ENCODE measurements at regions not wholly inside any gene's neighbourhood (a gene's known extent, or its start where the extent isn't known, plus 50 kb on each side); places are given as distances from the start of the nearest gene placed in this dataset.

DNA sequence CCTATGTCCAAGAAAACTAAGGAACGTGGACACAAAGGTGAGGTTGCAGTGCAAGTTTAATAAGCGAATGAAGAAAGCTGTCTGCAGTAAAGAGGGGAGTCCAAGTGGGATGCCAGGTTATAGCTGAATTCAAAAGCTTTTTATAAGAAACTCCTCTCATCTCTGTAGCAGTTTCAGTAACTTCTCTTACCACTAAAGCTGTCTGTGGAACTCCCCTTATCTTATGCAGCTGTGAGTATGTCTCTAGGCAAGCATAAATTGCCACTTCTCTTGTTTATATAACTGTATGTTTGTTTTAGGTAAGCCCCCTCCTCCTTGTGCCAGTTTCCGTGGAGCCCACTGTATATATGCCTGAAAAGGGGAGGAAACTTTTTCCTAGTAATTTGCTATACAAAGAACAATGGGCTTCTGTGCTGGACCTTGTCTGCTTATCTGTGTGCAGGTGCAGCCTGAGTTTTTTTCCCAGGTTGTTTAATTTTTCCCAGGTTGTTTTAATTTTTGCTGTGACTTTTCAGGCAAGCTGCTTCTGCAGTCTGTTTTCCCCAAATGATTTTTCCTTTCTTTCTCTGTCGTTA is 875.1 kb upstream of the EPHA6 start:
- DNase-seq (ENCODE audit: low read depth) = no peak

DNA sequence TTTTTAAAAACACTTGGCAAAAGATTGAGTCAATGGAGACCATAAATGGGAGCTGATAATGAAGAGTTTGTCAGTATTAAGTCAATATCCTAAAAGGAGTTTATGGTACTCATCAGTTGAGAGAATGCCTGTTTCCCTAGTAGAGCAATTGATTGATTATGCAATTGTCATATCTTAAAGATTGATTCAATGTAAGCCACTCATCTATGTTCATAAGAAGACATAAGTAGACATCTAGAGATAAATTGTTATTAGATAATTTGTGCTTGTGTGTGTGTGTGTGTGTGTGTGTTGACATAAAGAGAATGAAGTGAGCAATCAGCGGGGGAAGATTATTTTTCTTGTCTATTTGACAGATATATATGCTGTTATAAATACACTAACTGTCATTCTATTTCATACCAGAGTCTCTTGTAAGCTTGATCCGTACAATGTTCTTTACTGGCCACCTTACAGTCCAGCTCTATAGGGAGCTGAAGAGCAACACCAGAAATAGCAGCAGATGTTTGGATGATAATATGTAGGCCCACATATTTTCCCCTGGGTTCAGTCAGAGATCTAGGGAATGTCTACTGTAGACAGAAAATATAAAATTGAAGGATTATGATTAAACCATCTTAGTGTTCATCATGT is 848.6 kb upstream of the EPHA6 start:
- DNase-seq (ENCODE audit: low read depth) = no peak

DNA sequence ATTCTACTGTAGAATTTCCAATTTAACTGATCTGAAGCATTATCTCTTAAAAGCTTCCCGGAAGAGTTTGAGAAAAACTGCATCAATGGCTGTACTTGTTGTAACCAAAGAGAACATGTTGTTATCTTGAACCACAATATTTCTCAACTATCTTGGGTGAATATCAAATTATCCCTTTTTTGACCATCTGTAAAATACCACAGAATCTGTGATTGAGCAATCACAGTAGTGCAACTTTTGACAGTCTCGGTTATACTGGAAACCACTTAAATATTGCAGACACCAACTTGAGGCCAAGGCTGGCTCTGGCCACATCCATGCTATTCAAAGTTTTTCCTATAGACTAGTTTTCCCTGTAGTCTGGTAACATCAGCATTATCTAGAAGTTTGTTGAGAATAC is 842.8 kb upstream of the EPHA6 start:
- DNase-seq (ENCODE audit: low read depth) = no peak

DNA sequence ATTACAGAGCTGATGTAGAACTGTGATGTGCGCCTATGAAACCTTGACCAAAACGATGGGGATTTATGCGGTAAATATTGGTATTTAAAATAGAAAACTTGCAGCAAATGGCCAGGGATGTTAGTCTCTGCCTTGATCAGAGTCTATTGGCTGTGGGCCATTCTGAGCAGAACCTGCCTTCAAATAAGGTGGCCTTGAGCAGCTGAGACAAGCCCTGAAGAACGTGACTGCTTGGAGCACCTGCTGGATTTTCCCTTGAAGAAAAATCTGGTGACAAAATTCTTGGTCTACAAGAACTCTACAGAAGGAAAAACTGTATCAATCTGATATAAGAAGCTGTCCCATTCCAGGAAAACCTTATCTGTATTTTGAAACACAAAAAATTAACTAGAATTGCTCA is 820.1 kb upstream of the EPHA6 start:
- no peak for DNase-seq (ENCODE audit: low read depth)

DNA sequence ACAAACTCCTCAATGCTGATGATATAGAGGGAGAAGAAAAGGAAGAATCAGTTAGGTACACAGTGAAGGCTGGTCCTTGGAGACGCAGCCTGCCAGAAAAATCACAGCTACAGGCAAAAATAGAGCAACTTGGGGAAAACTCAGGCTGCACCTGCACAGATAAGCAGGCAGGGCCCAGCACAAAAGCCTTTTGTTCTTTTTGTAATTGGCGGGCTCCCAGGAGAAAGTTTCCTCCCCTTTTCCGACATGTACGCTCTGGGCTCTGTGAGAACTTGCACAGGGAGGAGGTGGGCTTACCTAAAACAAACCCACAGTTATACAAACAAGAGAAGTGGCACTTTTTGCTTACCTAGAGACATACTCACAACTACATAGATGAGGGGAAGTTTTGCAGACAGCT is 813.4 kb upstream of the EPHA6 start:
- no peak for DNase-seq (ENCODE audit: low read depth)

GRCh38 chr3:96007650-96008195 is 806.7 kb upstream of the EPHA6 start:
- DNase-seq (ENCODE audit: low read depth) = no peak

- no peak for DNase-seq (ENCODE audit: low read depth)
Measured at GRCh38 chr3:96012939-96013338, 801.5 kb upstream of the EPHA6 start.

GRCh38 chr3:96017556-96017955 is 796.8 kb upstream of the EPHA6 start:
- no peak for DNase-seq (ENCODE audit: low read depth)

- no peak for DNase-seq (ENCODE audit: low read depth)
Measured at GRCh38 chr3:96022676-96023075, 791.7 kb upstream of the EPHA6 start.

DNA sequence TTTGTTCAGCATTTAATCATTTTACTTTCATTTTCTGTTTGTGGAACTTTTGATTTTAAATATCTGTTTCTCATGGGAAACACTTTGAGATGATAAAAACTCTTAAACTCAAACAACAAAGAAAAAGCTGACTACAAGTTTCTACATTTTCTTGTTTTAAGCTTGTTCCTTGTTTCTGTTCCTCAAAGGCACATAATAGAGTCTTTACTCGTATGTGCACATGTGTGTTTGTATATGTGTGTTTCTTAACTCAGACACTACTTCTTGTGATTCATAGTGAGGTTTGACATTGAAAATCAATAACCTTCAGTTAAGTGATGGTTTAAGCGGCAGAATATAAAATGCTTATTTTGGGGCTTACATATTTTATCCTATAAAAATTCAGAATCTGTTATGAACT is 786.7 kb upstream of the EPHA6 start:
- no peak for DNase-seq (ENCODE audit: low read depth)

DNA sequence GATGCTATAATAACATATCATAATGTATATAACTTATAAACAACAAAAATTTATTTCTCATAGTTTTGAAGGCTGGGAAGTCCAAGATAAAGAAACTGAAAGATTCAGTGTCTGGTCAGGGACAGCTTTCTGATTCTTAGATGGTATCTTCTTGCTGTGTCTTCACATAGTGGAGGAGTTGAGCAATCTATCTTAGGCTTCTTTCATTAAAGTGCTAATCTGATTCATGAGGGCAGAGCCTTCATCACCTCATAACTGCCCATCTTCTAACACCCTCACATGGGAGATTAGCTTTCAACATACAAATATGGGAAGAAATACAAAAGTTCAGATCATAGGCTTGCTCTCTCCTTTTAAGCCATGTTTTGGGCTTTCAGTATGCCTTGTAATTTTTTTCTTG is 774.8 kb upstream of the EPHA6 start:
- DNase-seq (ENCODE audit: low read depth) = no peak

GRCh38 chr3:96059301-96059700 is 755.1 kb upstream of the EPHA6 start:
- DNase-seq (ENCODE audit: low read depth) = no peak

DNA sequence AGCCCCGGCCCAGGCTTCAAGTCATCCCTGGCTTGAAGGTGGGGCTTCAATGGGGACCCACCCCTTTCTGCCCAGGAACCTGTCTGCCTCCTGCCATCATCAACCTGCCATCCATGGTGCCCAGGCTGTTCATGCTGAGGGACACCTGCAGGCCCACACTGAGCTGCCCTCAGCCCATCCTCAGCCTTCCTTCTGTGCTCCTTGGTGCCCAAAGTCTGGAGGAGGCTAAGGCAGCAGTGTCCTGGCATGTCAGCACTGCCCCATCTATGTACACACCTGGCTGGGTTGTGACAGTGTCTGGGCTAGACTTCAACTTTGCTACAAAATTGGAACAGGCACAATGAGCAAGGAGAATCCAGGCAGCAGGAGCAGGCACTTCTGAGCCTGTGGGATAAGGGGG is 745.3 kb upstream of the EPHA6 start:
- no peak for DNase-seq (ENCODE audit: low read depth)

DNA sequence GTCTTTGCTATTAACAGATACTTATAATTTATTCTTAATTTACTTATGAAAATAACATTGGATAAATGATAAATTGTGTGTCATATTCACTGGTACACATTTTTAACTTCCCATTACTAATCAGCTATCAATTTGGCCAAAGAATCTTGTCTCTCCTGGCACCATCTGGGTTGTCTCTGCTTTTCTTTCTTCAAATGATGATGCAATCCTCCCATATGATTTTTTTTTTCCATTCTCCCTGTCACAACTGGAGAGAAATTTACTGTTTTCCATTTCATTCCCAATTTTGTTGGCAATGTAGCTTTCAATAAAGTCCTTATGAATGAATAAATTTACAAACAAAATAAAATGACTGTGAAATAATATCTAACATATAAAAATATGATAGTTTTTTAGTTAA is 743.7 kb upstream of the EPHA6 start:
- DNase-seq (ENCODE audit: low read depth) = no peak

DNA sequence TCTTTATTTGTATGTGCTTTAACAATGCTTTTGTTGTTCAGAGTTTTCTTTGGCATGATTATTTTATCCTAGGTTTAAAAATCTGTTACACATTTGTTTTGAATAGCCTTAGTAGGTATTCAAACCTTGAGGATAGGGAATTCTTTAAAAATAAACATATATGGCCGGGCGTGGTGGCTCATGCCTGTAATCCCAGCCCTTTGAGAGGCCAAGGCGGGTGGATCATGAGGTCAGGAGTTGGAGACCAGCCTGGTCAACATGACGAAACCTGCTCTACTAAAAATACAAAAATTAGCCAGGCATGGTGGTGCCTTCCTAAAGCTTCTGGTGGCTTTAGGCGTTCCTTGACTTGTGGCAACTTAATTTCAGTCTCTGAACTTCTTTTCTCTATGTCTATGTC is 743.3 kb upstream of the EPHA6 start:
- DNase-seq (ENCODE audit: low read depth) = no peak

GRCh38 chr3:96072226-96072625 is 742.2 kb upstream of the EPHA6 start:
- DNase-seq (ENCODE audit: low read depth) = no peak

DNA sequence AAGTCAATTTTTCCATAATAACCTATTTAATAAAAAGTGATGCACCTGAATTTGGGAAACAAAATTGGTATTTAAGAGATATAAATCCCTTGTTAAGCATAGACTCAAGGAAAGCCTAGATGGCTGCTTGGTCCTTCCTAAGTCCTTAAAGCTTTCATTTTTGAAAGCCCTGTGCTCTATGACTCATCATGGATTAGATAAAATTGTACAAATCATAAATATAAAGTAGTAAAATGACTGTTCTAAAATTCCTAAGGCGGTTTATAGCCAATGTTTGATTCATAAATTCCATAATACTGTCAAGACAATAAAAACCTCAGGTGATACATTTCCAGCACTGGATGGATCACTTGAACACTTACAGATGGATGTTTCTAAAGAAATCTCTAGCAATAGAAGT is 730.8 kb upstream of the EPHA6 start:
- no peak for DNase-seq (ENCODE audit: low read depth)

GRCh38 chr3:96086018-96086417 is 728.4 kb upstream of the EPHA6 start:
- DNase-seq (ENCODE audit: low read depth) = no peak

- DNase-seq (ENCODE audit: low read depth) = no peak
Measured at GRCh38 chr3:96101006-96101560, 713.3 kb upstream of the EPHA6 start.

GRCh38 chr3:96106701-96107100 is 707.7 kb upstream of the EPHA6 start:
- DNase-seq (ENCODE audit: low read depth) = no peak

Data from activated T-helper 1 cell treated with Interleukin-2 at 50 U/mL for 16 hours (primary cell).